M059J (cell line): ENCODE measurements at regions not wholly inside any gene's neighbourhood (a gene's known extent, or its start where the extent isn't known, plus 50 kb on each side); places are given as distances from the start of the nearest gene placed in this dataset.
A peak's percentile ranks its signal among the peaks of the same experiment; 100 is the strongest.

Source experiments
- DNase-seq: peaks from one replicate; pipeline ENCODE4 v3.0.0-alpha.2; 2012; ENCODE audit warnings: low read depth

GRCh38 chr5:97714424-97714823 is 531.4 kb upstream of the RIOK2 start:
- no peak for DNase-seq

- DNase-seq, result no peak
These were observed 543.1 kb upstream of the RIOK2 start for GRCh38 chr5:97726106-97726505.

GRCh38 chr5:97728920-97729319 is 545.9 kb upstream of the RIOK2 start:
- DNase-seq, result no peak

- no peak for DNase-seq
These were observed 546.9 kb upstream of the RIOK2 start for GRCh38 chr5:97729938-97730337.

GRCh38 chr5:97735209-97735608 is 552.2 kb upstream of the RIOK2 start:
- peak; percentile 64 for DNase-seq

- DNase-seq, result no peak
These were observed 554.6 kb upstream of the RIOK2 start for GRCh38 chr5:97737608-97738007.

- DNase-seq, result peak; percentile 7
These were observed 562.8 kb upstream of the RIOK2 start for GRCh38 chr5:97745817-97746216.

GRCh38 chr5:97750576-97750975 is 567.5 kb upstream of the RIOK2 start:
- no peak for DNase-seq

GRCh38 chr5:97751540-97751939 is 568.5 kb upstream of the RIOK2 start:
- DNase-seq, result no peak

- peak; percentile 2 for DNase-seq
These were observed 569.8 kb upstream of the RIOK2 start for GRCh38 chr5:97752871-97753270.

- no peak for DNase-seq
These were observed 579.4 kb upstream of the RIOK2 start for GRCh38 chr5:97762483-97762882.

GRCh38 chr5:97764700-97765099 is 581.7 kb upstream of the RIOK2 start:
- peak; percentile 29 for DNase-seq

GRCh38 chr5:97778451-97778850 is 595.4 kb upstream of the RIOK2 start:
- peak; percentile 15 for DNase-seq

- no peak for DNase-seq
These were observed 605.3 kb upstream of the RIOK2 start for GRCh38 chr5:97788369-97788768.

GRCh38 chr5:97797994-97798451 is 615.0 kb upstream of the RIOK2 start:
- peak; percentile 7 for DNase-seq

GRCh38 chr5:97801461-97801860 is 618.4 kb upstream of the RIOK2 start:
- no peak for DNase-seq

- DNase-seq, result no peak
These were observed 637.1 kb upstream of the RIOK2 start for GRCh38 chr5:97820138-97820537.

- DNase-seq, result no peak
These were observed 649.7 kb upstream of the RIOK2 start for GRCh38 chr5:97832645-97833296.

GRCh38 chr5:97834561-97834960 is 651.5 kb upstream of the RIOK2 start:
- no peak for DNase-seq

GRCh38 chr5:97835112-97835511 is 652.1 kb upstream of the RIOK2 start:
- no peak for DNase-seq

GRCh38 chr5:97836816-97837215 is 653.8 kb upstream of the RIOK2 start:
- no peak for DNase-seq

- peak; percentile 93 for DNase-seq
These were observed 655.2 kb upstream of the RIOK2 start for GRCh38 chr5:97838214-97838613.

- peak; percentile 70 for DNase-seq
These were observed 656.5 kb upstream of the RIOK2 start for GRCh38 chr5:97839341-97840086.
